HL-60 (cell line): ENCODE measurements at regions not wholly inside any gene's neighbourhood (a gene's known extent, or its start where the extent isn't known, plus 50 kb on each side); places are given as distances from the start of the nearest gene placed in this dataset.

Experiments used
- CTCF ChIP-seq: IDR thresholded peaks from one replicate; pipeline ENCODE4 v1.5.1; 2011; ENCODE audit warnings: low read length, control low read depth, inconsistent platforms; ENCODE audit not compliant: insufficient read depth
- GABPA ChIP-seq: IDR thresholded peaks from 2 replicates; pipeline ENCODE4 v1.6.1; 2012; ENCODE audit warnings: low read depth
- POLR2AphosphoS5 ChIP-seq: IDR thresholded peaks from 2 replicates; pipeline ENCODE4 v1.6.1; 2012; ENCODE audit warnings: low read depth
- REST ChIP-seq: IDR thresholded peaks from 2 replicates; pipeline ENCODE4 v1.6.1; 2012; ENCODE audit warnings: low read depth; ENCODE audit not compliant: insufficient replicate concordance
- SPI1 ChIP-seq: IDR thresholded peaks from 2 replicates; pipeline ENCODE4 v1.6.1; 2012; ENCODE audit warnings: low read depth, mild to moderate bottlenecking, borderline replicate concordance

GRCh38 chr14:25298238-25298637 lies 248.3 kb upstream of the STXBP6 start:
- TF ChIP-seq CTCF (no peak), SPI1 (no peak), REST (no peak), POLR2AphosphoS5 (no peak), GABPA (no peak)
